ENCODE measurements at regions not wholly inside any gene's neighbourhood (a gene's known extent, or its start where the extent isn't known, plus 50 kb on each side); places are given as distances from the start of the nearest gene placed in this dataset.

GRCh38 chr3:99576904-99577559 lies 61.4 kb upstream of the COL8A1 start:
- Mint-ChIP-seq H3K4me3 (ENCODE audit: unreplicated experiment) (no peak overlapping the region), H3K36me3 (ENCODE audit: insufficient read depth, unreplicated experiment) (no peaks in the 10 kb centered on the region), H3K27me3 (ENCODE audit: insufficient read depth, unreplicated experiment) (no peaks in the 10 kb centered on the region), H3K9me3 (ENCODE audit: unreplicated experiment) (no peaks in the 10 kb centered on the region), H3K27ac (ENCODE audit: low read depth, unreplicated experiment) (no peak overlapping the region), H3K4me1 (ENCODE audit: insufficient read depth, unreplicated experiment) (peaks cover 10% of the 10 kb centered on the region)
- ChIA-PET POLR2A (no interaction called here), CTCF (no interaction called here)
- TF ChIP-seq, protein P1, sequence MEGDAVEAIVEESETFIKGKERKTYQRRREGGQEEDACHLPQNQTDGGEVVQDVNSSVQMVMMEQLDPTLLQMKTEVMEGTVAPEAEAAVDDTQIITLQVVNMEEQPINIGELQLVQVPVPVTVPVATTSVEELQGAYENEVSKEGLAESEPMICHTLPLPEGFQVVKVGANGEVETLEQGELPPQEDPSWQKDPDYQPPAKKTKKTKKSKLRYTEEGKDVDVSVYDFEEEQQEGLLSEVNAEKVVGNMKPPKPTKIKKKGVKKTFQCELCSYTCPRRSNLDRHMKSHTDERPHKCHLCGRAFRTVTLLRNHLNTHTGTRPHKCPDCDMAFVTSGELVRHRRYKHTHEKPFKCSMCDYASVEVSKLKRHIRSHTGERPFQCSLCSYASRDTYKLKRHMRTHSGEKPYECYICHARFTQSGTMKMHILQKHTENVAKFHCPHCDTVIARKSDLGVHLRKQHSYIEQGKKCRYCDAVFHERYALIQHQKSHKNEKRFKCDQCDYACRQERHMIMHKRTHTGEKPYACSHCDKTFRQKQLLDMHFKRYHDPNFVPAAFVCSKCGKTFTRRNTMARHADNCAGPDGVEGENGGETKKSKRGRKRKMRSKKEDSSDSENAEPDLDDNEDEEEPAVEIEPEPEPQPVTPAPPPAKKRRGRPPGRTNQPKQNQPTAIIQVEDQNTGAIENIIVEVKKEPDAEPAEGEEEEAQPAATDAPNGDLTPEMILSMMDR (IDR thresholded peaks at IDR 0.05; ENCODE audit: unreplicated experiment) = no peak
- BruUV-seq (replicated peaks) = no TSS peak
- no peak for DNase-seq (ENCODE audit: unreplicated experiment)
- intact Hi-C loops (cut with micrococcal nuclease) = loop anchor here (5.0 kb wide), 1 partner anchor 65 kb away; no protein-coding TSS in a partner anchor

DNA sequence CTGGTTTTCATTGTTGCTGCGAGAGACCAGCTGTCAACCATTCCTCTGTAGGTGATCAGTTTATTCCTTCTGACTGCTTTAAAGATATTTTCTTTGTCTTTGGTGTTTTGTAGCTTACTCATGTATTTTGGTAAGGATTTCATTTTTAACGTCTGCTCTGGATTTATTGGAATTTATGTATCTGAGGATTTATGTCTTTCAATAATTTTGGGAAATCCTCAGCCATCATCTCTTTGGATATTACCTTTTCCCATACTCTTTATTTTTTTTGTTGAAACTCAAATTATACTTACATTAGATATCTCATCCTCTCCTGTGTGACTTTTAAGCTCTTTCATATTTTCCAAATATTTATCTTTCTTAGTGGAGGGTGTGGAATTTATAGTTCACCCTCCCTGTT lies 62.7 kb upstream of the COL8A1 start:
- Mint-ChIP-seq H3K4me3 (ENCODE audit: unreplicated experiment) (no peak overlapping the region), H3K9me3 (ENCODE audit: unreplicated experiment) (no peaks in the 10 kb centered on the region)
- intact Hi-C loops (cut with micrococcal nuclease) = loop anchor here (5.0 kb wide), 1 partner anchor 63 kb away; no protein-coding TSS in a partner anchor

DNA sequence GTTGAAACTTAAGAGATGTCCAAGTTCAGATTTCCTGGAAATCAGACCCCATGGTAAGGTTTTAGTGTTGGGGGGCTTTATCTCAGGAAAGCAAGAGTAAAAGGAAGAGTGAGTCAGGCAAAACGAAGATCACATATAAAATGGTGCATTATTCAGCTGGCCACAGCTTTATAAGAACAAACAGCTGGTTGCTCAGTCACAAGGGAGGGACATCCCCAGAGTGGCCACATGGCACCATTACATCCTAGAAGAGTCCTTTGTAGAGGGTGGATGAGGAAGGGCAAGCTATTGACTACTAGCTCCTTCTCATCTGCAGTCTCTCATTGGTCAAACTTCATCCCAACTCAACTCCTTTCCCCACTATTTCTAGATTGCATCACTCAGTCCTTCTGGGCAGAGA lies 68.3 kb upstream of the COL8A1 start:
- Mint-ChIP-seq H3K4me1 (ENCODE audit: insufficient read depth, unreplicated experiment) (no peaks in the 10 kb centered on the region), H3K9me3 (ENCODE audit: unreplicated experiment) (peaks cover 7% of the 10 kb centered on the region), H3K36me3 (ENCODE audit: insufficient read depth, unreplicated experiment) (no peaks in the 10 kb centered on the region), H3K27me3 (ENCODE audit: insufficient read depth, unreplicated experiment) (no peaks in the 10 kb centered on the region), H3K27ac (ENCODE audit: low read depth, unreplicated experiment) (no peak overlapping the region), H3K4me3 (ENCODE audit: unreplicated experiment) (no peak overlapping the region)
- CTCF ChIA-PET = interaction anchor here (0.5 to 1.7 kb wide), 5 partner anchors 10 to 948 kb away, joined by 3 to 5 read pairs (median 3); no protein-coding TSS in a partner anchor
- intact Hi-C loops (cut with micrococcal nuclease) = no loop called here
- BruUV-seq (replicated peaks) = no TSS peak
- POLR2A ChIA-PET = interaction anchor here (0.9 kb wide), 1 partner anchor 20 kb away, joined by 4 read pairs; no protein-coding TSS in a partner anchor
- TF ChIP-seq, protein P1 (IDR thresholded peaks at IDR 0.05; ENCODE audit: unreplicated experiment) = no peak
- no peak for DNase-seq (ENCODE audit: unreplicated experiment)

More for the DNA sequence above, 62.7 kb upstream of the COL8A1 start:
- Mint-ChIP-seq H3K27me3 (ENCODE audit: insufficient read depth, unreplicated experiment) (no peaks in the 10 kb centered on the region), H3K4me1 (ENCODE audit: insufficient read depth, unreplicated experiment) (peaks cover 10% of the 10 kb centered on the region), H3K36me3 (ENCODE audit: insufficient read depth, unreplicated experiment) (no peaks in the 10 kb centered on the region), H3K27ac (ENCODE audit: low read depth, unreplicated experiment) (no peak overlapping the region)
- no TSS peak for BruUV-seq (replicated peaks)
- TF ChIP-seq, protein P1 (IDR thresholded peaks at IDR 0.05; ENCODE audit: unreplicated experiment) = no peak
- ChIA-PET CTCF (no interaction called here), POLR2A (no interaction called here)
- DNase-seq (ENCODE audit: unreplicated experiment) = no peak

DNA sequence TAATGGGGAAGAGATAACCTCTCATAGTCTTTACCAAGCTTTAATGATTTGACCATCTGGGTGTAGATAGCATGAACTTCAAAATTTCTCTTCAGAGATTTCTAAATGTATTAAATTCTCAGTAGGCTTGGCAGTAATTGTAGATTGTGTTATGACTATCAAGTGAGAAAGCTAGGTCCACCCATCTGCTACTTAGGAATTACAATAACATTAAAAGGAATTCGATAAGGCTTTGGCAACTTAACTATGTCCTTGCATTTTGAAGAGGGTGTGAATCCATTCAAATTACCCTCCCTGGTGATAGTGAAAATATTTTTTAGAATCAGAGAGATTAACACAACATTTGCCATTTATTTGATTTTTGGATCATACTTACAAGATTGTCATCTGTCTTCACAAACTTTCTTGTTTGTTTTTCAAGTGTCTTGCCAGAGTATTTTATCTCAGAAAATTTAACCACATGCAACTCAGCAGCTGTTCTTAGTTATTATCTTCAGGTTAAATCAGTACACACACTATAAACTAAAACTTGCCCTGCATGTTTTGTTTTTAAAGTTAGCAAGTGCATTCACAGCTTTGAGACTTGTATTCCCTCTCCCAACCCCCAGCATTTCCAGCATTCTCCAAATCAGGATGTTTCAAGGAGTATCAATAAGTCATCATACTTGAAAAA lies 69.6 kb upstream of the COL8A1 start:
- ChIA-PET POLR2A (interaction anchor here (0.6 to 0.7 kb wide), 2 partner anchors 15 to 16 kb away, joined by 3 to 4 read pairs; no protein-coding TSS in a partner anchor), CTCF (interaction anchor here (0.5 to 1.7 kb wide), 3 partner anchors 10 to 40 kb away, joined by 3 read pairs; no protein-coding TSS in a partner anchor)
- intact Hi-C loops (cut with micrococcal nuclease) = no loop called here
- no peak overlapping the region for H3K27ac Mint-ChIP-seq (ENCODE audit: low read depth, unreplicated experiment)
- TF ChIP-seq, protein P1 (IDR thresholded peaks at IDR 0.05; ENCODE audit: unreplicated experiment) = no peak
- no peak overlapping the region for H3K4me3 Mint-ChIP-seq (ENCODE audit: unreplicated experiment)
- no peaks in the 10 kb centered on the region for H3K4me1 Mint-ChIP-seq (ENCODE audit: insufficient read depth, unreplicated experiment)
- no peak for DNase-seq (ENCODE audit: unreplicated experiment)
- peaks cover 7% of the 10 kb centered on the region for H3K9me3 Mint-ChIP-seq (ENCODE audit: unreplicated experiment)
- no peaks in the 10 kb centered on the region for H3K27me3 Mint-ChIP-seq (ENCODE audit: insufficient read depth, unreplicated experiment)
- BruUV-seq (replicated peaks) = no TSS peak
- H3K36me3 Mint-ChIP-seq (ENCODE audit: insufficient read depth, unreplicated experiment) = no peaks in the 10 kb centered on the region

Measured in MCF 10A (cell line).